ENCODE measurements at regions not wholly inside any gene's neighbourhood (a gene's known extent, or its start where the extent isn't known, plus 50 kb on each side); places are given as distances from the start of the nearest gene placed in this dataset.

- TF ChIP-seq CTCF (IDR thresholded peaks at IDR 0.05) (no peak), POLR2A (IDR thresholded peaks at IDR 0.05) (no peak), POLR2AphosphoS5 (IDR thresholded peaks at IDR 0.05) (no peak)
Measured at GRCh38 chr14:104339829-104340228, 201.4 kb downstream of the KIF26A start.

Measured in breast epithelium (tissue), 3 donors.